Endothelial cell (in vitro differentiated cells): ENCODE measurements at regions not wholly inside any gene's neighbourhood (a gene's known extent, or its start where the extent isn't known, plus 50 kb on each side); places are given as distances from the start of the nearest gene placed in this dataset.

Source experiments
- DNase-seq: peaks from one replicate; pipeline ENCODE4 v3.0.0; 2021; ENCODE audit warnings: low spot score
- H3K27ac Mint-ChIP-seq: one replicate; pipeline ENCODE4 v1.8.0; 2021; ENCODE audit warnings: mixed read lengths, inconsistent platforms; ENCODE audit not compliant: unreplicated experiment
- H3K27me3 Mint-ChIP-seq: one replicate; pipeline ENCODE4 v1.8.0; 2021; ENCODE audit warnings: mild to moderate bottlenecking, moderate library complexity, mixed read lengths, inconsistent platforms; ENCODE audit not compliant: unreplicated experiment
- H3K36me3 Mint-ChIP-seq: one replicate; pipeline ENCODE4 v1.8.0; 2021; ENCODE audit warnings: mild to moderate bottlenecking, low read depth, mixed read lengths, inconsistent platforms; ENCODE audit not compliant: unreplicated experiment
- H3K4me1 Mint-ChIP-seq: one replicate; pipeline ENCODE4 v1.8.0; 2021; ENCODE audit warnings: mild to moderate bottlenecking, mixed read lengths, inconsistent platforms; ENCODE audit not compliant: unreplicated experiment
- H3K4me3 Mint-ChIP-seq: one replicate; pipeline ENCODE4 v1.8.0; 2021; ENCODE audit warnings: mild to moderate bottlenecking, mixed read lengths, inconsistent platforms; ENCODE audit not compliant: unreplicated experiment
- H3K9me3 Mint-ChIP-seq: one replicate; pipeline ENCODE4 v1.8.0; 2021; ENCODE audit warnings: mixed read lengths, inconsistent platforms; ENCODE audit not compliant: unreplicated experiment
- CTCF ChIP-seq: fragments of 200-600 bp; sonication (generic); IDR thresholded peaks from one replicate; pipeline ENCODE4 v1.5.0; 2021; ENCODE audit warnings: antibody characterized with exemption; ENCODE audit not compliant: unreplicated experiment

- no peaks in the 10 kb centered on the region for H3K36me3 Mint-ChIP-seq
- H3K4me3 Mint-ChIP-seq: no peak overlapping the region
- no peak for TF ChIP-seq CTCF
- H3K27ac Mint-ChIP-seq: no peak overlapping the region
- no peaks in the 10 kb centered on the region for H3K4me1 Mint-ChIP-seq
- H3K9me3 Mint-ChIP-seq: no peaks in the 10 kb centered on the region
- no peak for DNase-seq
- H3K27me3 Mint-ChIP-seq: no peaks in the 10 kb centered on the region
Observed at GRCh38 chr1:57797084-57797483, 373.2 kb upstream of the DAB1 start.

GRCh38 chr1:57796616-57797015 is 372.8 kb upstream of the DAB1 start:
- Mint-ChIP-seq H3K4me1 (no peaks in the 10 kb centered on the region), H3K4me3 (no peak overlapping the region), H3K36me3 (no peaks in the 10 kb centered on the region), H3K27me3 (no peaks in the 10 kb centered on the region), H3K9me3 (no peaks in the 10 kb centered on the region), H3K27ac (no peak overlapping the region)
- TF ChIP-seq CTCF: no peak
- no peak for DNase-seq

GRCh38 chr1:57795886-57796285 is 372.0 kb upstream of the DAB1 start:
- TF ChIP-seq CTCF: no peak
- H3K4me1 Mint-ChIP-seq: no peaks in the 10 kb centered on the region

GRCh38 chr1:57794078-57794477 is 370.2 kb upstream of the DAB1 start:
- no peaks in the 10 kb centered on the region for H3K36me3 Mint-ChIP-seq
- no peak for DNase-seq
- H3K9me3 Mint-ChIP-seq: no peaks in the 10 kb centered on the region
- H3K27me3 Mint-ChIP-seq: no peaks in the 10 kb centered on the region
- no peak for TF ChIP-seq CTCF
- H3K4me3 Mint-ChIP-seq: no peak overlapping the region
- no peak overlapping the region for H3K27ac Mint-ChIP-seq
- no peaks in the 10 kb centered on the region for H3K4me1 Mint-ChIP-seq

More at GRCh38 chr1:57795886-57796285, 372.0 kb upstream of the DAB1 start:
- no peaks in the 10 kb centered on the region for H3K27me3 Mint-ChIP-seq
- no peak for DNase-seq
- no peak overlapping the region for H3K27ac Mint-ChIP-seq
- H3K4me3 Mint-ChIP-seq: no peak overlapping the region
- H3K9me3 Mint-ChIP-seq: no peaks in the 10 kb centered on the region
- H3K36me3 Mint-ChIP-seq: no peaks in the 10 kb centered on the region

GRCh38 chr1:57791497-57791896 is 367.6 kb upstream of the DAB1 start:
- Mint-ChIP-seq H3K4me3 (no peak overlapping the region), H3K27ac (no peak overlapping the region)
- DNase-seq: no peak

More at GRCh38 chr1:57791497-57791896, 367.6 kb upstream of the DAB1 start:
- Mint-ChIP-seq H3K27me3 (no peaks in the 10 kb centered on the region), H3K36me3 (no peaks in the 10 kb centered on the region), H3K4me1 (no peaks in the 10 kb centered on the region), H3K9me3 (no peaks in the 10 kb centered on the region)
- TF ChIP-seq CTCF: no peak
